HFF-Myc (cell line): ENCODE measurements at regions not wholly inside any gene's neighbourhood (a gene's known extent, or its start where the extent isn't known, plus 50 kb on each side); places are given as distances from the start of the nearest gene placed in this dataset.

Source experiments
- DNase-seq: peaks from one replicate; pipeline ENCODE4 v3.0.0-alpha.2; 2011; ENCODE audit warnings: low read depth; ENCODE audit errors: extremely low read depth
- H3K4me3 ChIP-seq: replicated peaks from 2 replicates; pipeline ENCODE4 v1.5.1; 2011; ENCODE audit warnings: low read depth, mild to moderate bottlenecking, control low read depth, low read length
- TF ChIP-seq, protein P1 (sequence below): IDR thresholded peaks from 2 replicates; pipeline ENCODE4 v1.5.1; 2012; ENCODE audit warnings: mild to moderate bottlenecking, low read depth, low read length, control low read depth; ENCODE audit errors: missing control alignments

DNA sequence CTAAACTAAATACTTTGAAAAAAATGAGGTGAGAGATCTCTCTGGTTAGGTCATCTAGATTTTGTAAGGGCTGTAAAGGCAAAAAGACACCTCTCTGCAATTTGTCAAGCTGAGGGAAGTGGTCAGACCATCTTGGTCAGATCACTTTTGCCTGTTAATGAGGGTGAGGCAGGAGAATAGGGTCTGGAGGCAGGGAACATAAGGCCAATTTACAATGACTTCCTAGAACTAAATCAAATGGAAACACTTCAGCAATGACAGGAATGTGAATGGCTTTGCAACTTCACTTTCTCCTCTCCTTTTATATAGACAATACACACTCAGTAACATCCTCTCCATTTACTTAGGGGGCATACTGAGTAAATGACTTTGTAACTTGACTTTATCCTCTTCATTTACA is 1653.4 kb downstream of the SLITRK5 start:
- TF ChIP-seq, protein P1, sequence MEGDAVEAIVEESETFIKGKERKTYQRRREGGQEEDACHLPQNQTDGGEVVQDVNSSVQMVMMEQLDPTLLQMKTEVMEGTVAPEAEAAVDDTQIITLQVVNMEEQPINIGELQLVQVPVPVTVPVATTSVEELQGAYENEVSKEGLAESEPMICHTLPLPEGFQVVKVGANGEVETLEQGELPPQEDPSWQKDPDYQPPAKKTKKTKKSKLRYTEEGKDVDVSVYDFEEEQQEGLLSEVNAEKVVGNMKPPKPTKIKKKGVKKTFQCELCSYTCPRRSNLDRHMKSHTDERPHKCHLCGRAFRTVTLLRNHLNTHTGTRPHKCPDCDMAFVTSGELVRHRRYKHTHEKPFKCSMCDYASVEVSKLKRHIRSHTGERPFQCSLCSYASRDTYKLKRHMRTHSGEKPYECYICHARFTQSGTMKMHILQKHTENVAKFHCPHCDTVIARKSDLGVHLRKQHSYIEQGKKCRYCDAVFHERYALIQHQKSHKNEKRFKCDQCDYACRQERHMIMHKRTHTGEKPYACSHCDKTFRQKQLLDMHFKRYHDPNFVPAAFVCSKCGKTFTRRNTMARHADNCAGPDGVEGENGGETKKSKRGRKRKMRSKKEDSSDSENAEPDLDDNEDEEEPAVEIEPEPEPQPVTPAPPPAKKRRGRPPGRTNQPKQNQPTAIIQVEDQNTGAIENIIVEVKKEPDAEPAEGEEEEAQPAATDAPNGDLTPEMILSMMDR: no peak
- no peak overlapping the region for H3K4me3 ChIP-seq
- DNase-seq: no peak

GRCh38 chr13:89343165-89343564 is 1672.0 kb downstream of the SLITRK5 start:
- H3K4me3 ChIP-seq: no peak overlapping the region
- DNase-seq: no peak
- TF ChIP-seq, protein P1: no peak

GRCh38 chr13:89352384-89352783 is 1681.2 kb downstream of the SLITRK5 start:
- TF ChIP-seq, protein P1: no peak

GRCh38 chr13:89361909-89362308 is 1690.7 kb downstream of the SLITRK5 start:
- H3K4me3 ChIP-seq: no peak overlapping the region
- DNase-seq: no peak
- TF ChIP-seq, protein P1: no peak

More at GRCh38 chr13:89352384-89352783, 1681.2 kb downstream of the SLITRK5 start:
- no peak for DNase-seq
- H3K4me3 ChIP-seq: no peak overlapping the region

- no peak for DNase-seq
- TF ChIP-seq, protein P1: no peak
- no peak overlapping the region for H3K4me3 ChIP-seq
These were observed 1692.0 kb downstream of the SLITRK5 start for GRCh38 chr13:89363144-89363543.

GRCh38 chr13:89372193-89372592 is 1701.0 kb downstream of the SLITRK5 start:
- H3K4me3 ChIP-seq: no peak overlapping the region
- no peak for DNase-seq
- TF ChIP-seq, protein P1: no peak

DNA sequence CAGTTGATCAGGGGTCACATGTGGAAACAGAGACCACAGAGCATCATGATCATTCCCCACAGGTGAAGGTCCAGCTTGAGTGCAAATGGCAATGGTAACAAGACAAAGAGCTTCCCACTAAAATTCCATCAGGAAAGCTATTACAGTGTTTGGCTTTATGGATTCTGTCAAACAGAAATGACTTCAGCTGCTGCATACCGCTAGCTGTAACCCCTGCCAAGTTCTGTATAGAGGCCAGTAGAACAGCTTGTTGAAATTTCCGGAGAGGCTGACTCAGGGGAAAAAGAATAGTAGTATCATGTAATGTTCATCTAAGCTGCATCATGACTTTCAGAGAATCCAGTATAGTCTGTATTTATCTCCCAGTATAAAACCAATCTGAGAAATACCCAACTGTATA is 1704.7 kb downstream of the SLITRK5 start:
- no peak for DNase-seq

More for the DNA sequence above, 1704.7 kb downstream of the SLITRK5 start:
- no peak overlapping the region for H3K4me3 ChIP-seq
- TF ChIP-seq, protein P1: no peak
